ENCODE measurements at regions not wholly inside any gene's neighbourhood (a gene's known extent, or its start where the extent isn't known, plus 50 kb on each side); places are given as distances from the start of the nearest gene placed in this dataset.

DNA sequence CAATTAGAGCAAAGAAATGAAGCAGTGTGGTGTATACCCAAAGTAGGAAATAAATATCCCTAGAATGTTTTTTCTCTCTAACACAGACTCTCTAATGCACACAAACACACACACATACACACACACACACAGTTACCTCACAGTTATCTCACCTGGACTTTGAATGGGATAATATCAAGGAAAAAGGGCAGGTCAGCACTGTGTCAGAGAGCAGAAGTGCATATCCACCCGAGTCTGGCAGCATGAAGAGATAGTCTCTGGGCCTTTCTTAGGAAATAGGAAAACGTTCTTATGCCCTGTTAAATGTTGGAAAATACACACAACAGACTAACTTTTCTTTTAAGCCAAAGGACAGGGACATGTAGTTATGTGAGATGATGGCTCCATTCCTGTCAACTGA, 162.0 kb downstream of the COL6A3 start:
- no peak for DNase-seq

DNA sequence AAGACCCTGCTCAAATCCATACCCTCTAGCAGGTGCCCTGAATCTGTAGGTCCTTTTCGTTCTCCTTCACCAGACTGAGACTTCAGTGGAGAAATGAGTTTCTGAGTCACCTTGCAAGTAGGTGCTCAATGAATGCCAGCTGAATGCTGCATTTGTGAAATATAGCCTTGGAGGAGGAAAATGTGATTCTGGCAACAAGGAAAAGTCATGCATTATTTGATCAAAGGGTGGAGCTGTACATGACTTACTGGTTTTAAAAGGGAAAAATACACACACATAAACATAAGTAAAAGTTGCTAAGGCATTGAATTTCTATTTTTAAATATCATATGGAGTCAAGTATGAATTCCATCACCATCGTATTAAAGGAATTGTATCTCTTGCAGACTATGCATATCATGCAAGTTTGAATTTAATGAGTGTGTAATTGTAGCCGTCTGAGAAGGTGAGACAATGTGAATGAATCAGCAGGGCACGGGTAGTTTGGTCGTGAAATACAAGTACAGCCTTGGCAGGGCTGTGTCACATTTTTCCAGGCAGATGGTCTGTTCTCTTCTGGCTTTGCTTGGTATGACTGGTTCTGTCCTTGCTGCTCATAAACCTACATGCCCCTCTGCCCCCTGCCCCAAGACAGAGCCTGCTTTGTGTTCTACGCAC, 160.8 kb downstream of the COL6A3 start:
- DNase-seq, result no peak

DNA sequence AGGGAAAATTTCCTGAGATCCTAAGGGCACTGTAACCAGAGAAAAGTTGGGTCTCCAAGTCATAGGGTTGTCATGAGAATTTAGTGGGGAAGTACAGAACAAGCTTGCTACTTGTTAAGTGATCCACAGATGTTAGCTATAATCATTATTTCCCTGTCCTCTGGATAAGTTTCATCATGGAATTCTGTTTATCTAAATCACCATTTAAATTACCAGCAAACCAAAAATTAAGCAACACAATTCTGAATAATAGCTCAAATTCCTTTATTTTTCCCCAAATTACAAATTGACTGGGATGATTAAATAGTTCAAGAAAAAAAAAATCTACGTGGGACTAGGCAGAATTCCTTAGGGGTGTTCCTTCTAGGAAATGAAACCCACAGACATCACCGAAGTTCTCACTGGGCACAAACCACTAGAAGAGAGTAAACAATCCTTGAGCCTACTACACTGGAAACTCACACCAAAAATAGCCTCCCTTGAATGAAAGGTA, 159.5 kb downstream of the COL6A3 start:
- no peak for DNase-seq

DNA sequence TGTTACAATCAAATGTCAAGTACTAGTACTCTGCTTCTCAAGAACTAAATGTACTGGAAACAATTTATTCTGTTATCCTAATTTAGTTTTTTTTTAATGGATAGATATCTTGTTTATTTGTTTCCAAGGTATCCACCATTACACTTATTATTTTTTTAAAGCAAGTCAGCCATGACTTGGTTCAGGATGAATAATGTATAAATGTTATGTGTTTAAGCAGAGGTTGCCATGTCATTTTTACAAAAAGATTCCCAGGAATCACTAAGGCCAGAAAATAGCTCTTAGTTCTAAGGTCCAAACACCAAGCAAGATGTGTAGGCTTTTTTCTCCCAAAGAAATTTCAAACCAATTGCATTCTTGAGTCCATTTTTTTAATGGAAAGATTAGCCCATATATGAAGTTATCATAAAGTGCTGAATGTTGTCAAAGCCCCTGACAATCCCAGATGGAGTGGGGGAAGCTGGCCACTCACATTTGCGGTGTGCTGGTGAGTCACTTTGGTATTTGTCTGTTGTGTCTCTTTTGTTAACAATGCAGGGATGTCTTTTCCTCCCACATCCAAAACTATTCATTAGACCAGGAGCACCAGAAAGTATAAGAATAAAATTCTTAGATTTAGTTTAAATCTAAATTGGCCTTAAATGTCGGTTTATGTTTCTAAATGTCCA, 158.9 kb downstream of the COL6A3 start:
- DNase-seq, result no peak

DNA sequence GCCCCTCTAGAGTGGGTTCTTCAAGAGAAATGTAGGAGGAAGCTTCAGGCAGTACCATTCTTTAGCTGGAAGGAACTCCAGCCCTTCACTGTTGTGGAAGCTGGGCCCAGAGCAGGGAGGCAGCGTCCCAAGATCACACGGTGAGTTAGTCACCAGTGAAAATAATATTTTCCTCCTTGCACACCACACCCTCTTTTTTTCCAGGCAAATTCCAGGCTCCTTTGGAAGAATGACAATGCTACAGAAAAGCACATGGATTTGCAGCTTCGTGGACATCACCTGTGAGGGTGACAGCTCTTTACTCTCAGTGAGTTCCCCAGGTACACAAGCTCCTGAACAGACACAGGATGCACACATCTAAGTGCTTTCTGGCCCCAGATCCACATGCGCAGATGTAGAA, 157.1 kb downstream of the COL6A3 start:
- DNase-seq, result no peak

DNA sequence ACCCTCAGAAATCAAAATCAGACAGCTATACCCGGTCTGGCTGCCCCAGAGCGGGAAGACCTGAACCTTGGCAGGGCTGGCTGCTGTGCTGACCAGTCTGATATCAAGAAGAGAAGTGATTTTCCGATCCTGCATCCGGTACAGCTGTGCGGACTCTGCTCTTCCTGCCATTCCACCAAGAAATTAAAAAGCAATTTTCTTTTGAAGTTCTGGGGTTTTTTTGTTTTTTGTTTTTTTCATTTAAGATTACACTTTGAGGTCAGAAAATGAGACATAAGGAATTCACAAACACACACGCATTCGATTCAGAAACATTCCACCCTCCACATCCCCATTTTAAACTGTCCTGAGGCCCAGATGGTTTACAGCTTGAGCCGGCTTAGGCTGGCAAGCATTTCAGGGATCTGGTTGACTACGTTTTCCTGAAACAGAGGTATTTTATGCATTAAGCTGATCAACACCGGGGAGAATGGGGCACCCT, 156.5 kb downstream of the COL6A3 start:
- no peak for DNase-seq

DNA sequence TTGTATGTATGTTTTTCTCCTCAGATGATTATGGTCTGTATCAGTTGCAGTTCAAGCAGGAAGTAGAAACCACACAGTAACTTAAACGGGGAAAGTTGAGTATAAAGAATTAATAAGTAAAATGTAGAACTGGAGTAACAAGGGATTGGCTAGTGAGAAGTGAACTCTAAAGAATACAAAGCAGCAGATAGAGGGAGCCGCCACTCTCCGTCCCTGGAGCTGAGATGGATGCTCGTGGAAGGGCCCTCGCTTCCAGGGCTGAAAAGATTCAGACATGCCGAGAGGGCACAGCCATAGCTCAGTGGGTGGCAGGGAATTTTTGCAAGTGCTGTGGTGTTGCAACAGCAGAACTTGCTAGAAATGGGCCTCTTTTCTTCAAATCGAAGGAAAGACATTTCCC, 155.8 kb downstream of the COL6A3 start:
- no peak for DNase-seq

DNA sequence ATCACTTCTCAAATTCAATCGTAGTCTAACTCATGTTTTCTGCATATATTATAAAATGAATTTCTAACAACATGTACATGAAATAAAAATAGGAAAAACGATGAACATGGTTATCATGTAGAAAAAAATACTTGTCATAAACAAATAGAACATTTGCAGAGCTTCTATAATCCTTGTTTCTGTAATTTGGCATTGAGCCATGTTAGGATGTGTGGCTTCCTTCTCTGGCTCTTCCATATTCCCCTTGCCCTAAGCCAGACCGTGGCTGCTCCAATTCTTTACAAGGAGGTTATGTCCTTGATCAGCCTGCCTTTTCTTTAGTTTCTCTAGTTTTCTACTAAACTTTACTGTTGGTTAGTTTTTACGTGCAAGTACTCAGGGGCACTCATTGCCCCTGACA, 155.3 kb downstream of the COL6A3 start:
- no peak for DNase-seq

DNA sequence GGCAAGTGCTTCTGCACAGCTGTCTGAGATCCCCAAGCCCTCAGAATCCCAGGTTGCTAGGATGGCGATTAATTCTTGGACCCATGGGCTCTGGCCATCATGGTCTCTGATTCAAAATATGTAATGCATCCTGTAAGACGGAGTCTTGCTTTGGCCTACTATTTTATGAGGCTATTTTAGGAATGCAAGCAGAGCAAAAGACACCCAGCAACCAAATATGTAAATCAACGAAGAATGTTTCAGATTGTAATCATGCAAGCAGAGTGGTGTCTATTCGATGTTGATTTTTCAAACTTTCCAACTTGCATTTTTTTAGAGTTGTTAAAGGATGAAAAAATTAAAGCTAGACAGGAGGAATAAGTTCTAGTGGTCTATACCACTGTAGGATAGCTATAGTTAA, 154.8 kb downstream of the COL6A3 start:
- no peak for DNase-seq

DNA sequence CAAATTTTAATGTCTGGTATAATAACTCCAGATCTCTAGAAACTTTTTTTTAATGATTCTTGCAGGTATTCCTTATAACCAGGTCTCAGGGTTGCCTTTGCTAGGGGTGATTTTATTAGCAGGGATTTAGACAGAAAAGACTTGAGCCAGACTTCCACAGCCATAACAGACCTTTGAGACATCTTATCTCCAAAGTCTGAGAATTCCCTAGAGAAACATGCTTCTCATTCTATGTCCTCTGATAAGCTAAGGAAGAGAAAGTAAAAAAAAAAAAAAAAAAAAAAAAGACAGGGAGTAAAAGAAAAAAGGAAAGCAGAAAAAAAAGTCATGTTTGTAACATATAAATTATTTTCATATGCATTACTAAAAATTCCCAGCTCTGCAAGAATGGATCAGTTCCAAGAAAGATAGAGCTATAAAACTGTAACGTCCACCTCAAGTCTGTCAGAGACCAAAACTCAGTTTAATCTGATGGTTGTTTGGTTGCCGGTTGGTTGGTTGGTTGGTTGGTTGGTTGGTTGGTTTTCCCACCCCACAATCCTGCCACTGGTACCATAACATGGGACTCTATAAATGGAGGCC, 153.8 kb downstream of the COL6A3 start:
- no peak for DNase-seq

DNA sequence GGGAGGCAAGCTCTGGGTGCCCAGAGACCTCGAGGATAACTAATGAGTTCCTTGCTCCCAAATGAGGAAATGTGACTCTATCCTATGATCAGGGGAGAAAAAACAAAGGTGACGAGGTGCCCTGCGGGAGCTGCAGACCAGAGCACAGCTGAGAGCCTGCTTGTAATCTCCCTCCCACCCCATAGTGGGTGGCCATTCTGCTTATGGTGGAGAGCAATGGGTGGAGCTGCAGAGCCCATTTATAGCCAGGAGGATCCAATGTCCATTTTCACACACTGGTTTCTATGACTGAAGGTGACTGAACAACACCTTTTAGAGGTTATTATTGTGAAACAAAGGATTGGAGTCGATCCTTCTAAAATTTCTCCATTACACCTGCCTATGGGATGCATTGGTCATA, 153.3 kb downstream of the COL6A3 start:
- no peak for DNase-seq

DNA sequence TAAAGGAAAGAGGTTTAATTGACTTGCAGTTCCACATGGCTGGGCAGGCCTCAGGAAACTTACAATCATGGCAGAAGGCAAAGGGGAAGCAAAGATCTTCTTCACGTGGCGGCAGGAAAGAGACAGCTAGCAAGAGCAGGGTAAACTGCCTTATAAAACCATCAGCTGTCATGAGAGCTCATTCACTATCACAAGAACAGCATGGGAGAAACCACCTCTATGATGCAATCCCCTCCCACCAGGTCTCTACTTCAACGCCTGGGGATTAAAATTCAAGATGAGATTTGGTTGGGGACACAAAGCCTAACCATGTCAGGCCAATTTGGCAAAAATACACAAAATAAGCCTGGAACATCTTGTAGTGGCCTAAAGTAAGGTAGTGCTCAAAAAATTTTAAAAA, 152.6 kb downstream of the COL6A3 start:
- DNase-seq, result no peak

DNA sequence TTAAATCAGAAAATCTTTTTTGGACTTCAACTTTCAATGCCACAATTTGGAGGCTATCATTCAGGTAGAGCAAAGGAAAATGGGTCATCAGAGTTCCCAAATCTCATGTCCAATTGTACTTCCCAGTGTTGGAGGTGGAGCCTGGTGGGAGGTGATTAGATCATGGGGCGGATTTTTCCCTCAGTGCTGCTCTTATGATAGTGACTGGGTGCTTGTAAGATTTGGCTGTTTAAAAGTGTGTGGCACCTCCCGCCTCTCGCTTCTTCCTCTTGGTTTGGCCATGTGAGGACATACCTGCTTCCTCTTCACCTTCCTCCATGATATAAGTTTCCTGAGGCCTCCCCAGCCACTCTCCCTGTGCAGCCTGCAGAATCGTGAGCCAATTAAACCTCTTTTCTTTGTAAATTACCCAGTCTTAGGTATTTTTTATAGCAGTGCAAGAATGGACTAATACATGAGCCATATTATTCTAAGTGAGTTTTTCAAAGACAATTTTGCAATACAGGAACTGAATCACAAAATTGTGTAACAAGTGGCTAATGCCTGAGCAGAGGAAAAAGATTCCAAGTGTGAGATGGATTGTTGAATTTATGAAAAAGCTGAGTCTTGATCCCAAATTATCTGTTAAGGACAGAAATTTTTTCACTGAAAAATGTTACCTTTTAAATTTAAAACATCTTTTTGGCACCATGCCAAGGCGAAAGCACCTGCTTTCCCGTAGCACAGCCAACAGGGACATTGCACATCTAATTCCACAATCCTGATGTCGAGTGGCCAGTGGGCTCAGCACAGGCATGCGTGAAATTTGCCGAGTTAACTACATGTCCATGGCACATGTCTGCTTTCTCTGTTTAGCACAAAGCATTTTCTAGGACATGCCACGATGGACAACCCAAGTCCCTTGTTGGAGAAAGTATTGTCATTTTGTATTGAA, 150.9 kb downstream of the COL6A3 start:
- no peak for DNase-seq

DNA sequence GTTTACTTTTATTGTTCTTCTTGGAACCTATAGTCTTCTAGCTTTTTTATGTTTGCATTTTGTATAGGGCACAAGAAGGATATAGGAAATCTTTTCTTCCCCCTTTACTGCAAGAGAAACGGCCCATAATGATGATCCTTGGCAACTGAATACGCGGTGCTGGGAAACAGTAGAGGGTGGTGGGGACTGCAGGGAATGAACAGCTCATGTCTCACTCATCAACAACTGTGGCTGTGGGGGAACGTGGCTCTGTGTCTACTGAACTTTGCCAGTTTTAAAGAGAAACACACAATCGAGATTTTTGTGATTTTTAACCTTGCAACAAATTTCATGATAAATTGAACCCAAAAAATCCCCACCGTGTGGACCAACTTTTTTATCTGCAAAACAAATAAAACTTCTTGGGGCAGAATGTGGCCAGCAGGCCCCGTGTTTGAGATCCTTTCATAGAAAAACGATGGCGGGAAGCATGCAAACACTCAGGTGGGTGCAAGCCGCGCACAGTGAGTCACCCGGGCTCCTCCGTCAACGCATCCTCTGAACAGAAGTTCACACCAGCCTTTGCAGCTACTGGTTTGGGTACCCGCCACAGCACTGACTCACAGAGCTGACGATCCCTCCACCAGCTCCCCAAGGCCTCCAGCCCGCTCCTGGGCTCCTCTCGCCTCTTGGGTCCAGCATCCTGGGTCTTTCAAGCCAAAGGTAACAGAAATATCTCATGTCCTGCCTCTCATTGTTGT, 149.3 kb downstream of the COL6A3 start:
- DNase-seq, result no peak

DNA sequence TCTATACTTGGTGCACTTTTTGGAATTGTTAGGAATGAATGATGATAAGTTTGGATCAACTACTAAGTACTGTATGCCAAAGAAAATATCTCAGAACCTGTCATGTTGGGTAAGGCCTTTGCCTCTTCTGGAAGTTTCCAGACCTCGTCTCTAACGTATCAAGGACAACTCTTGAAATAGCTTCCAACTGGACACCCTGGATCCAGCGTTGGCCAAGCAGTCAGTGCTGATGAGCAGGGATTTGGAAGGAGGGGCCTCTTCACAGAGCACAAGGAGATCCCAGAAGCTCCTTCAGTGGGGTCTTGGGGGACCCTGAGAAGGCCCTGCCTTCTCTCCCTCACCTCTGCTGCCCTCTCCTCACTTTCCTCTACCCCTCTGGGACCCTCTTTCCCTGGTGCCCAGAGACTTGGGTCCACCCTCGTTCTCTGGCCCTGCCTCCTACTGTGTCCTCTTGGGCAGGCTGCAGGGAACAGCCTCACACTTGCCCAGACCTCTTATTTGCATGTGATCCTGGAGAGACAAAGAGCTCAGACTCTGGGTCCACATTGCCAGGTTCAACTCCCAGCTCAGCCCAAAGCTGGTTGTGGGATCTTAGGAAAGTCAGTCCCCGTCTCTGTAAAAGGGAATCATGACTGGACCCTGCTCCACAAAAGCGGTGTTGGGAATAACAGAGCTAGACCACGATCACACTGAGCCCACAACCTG, 145.8 kb downstream of the COL6A3 start:
- DNase-seq, result no peak

DNA sequence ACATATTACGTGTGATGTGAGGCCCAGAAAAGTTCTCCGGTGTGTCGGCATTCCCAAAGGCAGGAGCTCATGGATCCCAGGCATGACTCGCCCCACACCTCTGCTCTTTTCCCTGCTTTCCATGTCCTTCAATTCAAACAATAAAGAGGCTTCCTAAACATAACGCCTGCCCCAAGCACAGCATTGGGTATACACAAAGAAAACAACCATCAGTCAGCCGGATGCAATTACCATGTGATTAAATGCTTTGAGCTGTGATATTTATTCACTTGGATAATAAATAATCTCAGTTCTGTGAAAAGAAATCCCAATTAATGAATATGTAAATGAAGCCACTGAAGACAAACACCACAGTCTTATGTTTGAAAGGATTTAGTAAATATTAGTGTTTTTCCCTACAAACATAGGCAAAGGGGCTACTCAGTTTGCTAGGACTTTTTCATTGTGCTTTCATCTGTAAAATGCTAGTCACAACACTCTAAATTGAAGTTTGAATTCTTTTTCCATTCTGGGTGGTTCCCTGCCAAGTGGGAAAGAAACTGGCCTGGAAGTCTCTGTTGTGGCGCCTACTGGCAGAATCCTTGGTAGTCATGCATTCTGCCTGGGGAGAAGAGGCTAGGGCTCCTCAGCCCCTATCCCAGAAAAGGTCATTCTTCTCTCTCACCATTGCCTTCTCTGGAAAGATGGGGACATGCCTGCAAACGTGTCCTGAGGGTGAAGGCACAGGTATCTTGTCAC, 144.7 kb downstream of the COL6A3 start:
- no peak for DNase-seq

DNA sequence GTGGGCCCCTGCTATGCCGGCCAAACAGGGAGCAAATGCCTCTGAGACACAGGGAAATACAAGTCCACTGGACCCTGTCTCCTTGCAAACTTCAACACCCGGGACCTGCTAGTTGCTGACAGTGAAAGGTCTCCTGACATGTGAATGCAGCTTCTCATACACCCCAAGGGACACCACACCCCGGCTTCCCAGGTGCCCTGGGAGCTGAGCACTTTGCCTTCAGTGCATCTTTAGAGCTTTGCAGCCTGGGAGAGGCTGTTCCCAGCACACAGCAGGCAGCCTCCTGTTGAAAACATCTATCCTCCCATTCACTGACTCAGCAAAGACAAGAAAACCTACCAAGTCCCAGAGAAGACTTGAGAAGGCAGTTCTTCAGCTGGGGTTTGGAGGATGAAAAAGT, 143.4 kb downstream of the COL6A3 start:
- no peak for DNase-seq

DNA sequence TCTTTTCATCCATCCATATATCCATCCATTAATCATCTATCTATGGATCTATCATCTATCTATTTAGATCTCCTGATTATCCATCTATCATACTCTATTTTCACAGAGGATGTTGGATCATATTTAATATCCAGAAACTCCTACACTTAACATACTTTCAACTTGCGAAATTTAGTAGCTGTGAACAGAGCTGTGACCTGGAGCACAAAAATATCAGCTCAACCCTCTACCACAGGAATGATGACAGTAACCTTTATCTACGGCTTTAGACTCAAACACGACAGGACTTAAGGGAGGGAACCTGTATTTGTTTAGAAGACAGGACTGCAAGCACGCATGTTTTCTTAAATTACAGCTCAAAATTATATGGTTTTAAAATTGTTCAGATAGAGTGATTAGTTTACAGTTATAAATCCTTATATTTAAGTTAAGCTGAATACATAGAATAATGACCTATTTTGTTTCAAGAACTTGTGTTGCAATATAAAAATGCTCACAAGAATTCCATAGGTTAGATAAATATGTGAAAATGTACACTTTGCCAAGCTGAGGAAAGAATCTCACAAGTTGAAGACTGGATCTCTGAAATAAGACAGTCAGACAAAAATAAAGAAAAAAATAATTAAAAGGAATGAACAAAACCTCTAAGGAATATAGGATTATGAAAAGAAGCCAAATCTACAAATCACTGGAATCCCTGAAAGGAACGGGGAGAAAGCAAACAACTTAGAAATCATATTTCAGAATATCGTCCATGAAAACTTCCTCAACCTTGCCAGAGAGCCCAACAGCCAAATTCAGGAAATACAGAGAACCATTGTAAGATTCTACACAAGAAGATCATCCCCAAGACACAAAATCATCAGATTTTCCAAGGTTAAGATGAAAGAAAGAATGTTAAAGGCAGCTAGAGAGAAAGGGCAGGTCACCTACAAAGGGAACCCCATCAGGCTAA, 142.0 kb downstream of the COL6A3 start:
- no peak for DNase-seq
